Neural cell (in vitro differentiated cells): ENCODE measurements at regions not wholly inside any gene's neighbourhood (a gene's known extent, or its start where the extent isn't known, plus 50 kb on each side); places are given as distances from the start of the nearest gene placed in this dataset.

Experiments
- CTCF ChIP-seq: fragments of 450-650 bp; IDR thresholded peaks from 2 replicates; pipeline ENCODE4 v1.5.1; 2014; ENCODE audit warnings: antibody characterized with exemption, mild to moderate bottlenecking, moderate library complexity; ENCODE audit not compliant: poor library complexity, severe bottlenecking
- EP300 ChIP-seq: fragments of 450-650 bp; conservative IDR thresholded peaks from 2 replicates; pipeline ENCODE4 v1.6.1; 2014; ENCODE audit warnings: antibody characterized with exemption, mild to moderate bottlenecking, moderate library complexity; ENCODE audit not compliant: poor library complexity, severe bottlenecking
- EZH2 ChIP-seq: fragments of 200-600, 300-800 bp; shearing (Covaris generic), sonication (generic); IDR thresholded peaks from 2 replicates; pipeline ENCODE4 v1.6.1; 2014; ENCODE audit warnings: antibody characterized with exemption, low read length, borderline replicate concordance, mild to moderate bottlenecking; ENCODE audit not compliant: insufficient read depth, poor library complexity, severe bottlenecking
- MXI1 ChIP-seq: fragments of 450-650 bp; conservative IDR thresholded peaks from 2 replicates; pipeline ENCODE4 v1.6.1; 2014; ENCODE audit warnings: antibody characterized with exemption, mild to moderate bottlenecking; ENCODE audit not compliant: poor library complexity, severe bottlenecking
- POLR2AphosphoS5 ChIP-seq: IDR thresholded peaks from 2 replicates; pipeline ENCODE4 v1.6.1; 2012
- RAD21 ChIP-seq: fragments of 450-650 bp; conservative IDR thresholded peaks from 2 replicates; pipeline ENCODE4 v1.6.1; 2014; ENCODE audit warnings: antibody characterized with exemption, mild to moderate bottlenecking, moderate library complexity
- TAF1 ChIP-seq: IDR thresholded peaks from 2 replicates; pipeline ENCODE4 v1.6.1; 2012; ENCODE audit warnings: low read depth

- TF ChIP-seq RAD21, result no peak
- no peak for TF ChIP-seq MXI1
- TF ChIP-seq CTCF, result no peak
- TF ChIP-seq TAF1, result no peak
- no peak for TF ChIP-seq EZH2
- no peak for TF ChIP-seq POLR2AphosphoS5
- TF ChIP-seq EP300, result no peak
Measured at GRCh38 chr7:155383756-155384491, 74.0 kb upstream of the EN2 start.
